ENCODE measurements at regions not wholly inside any gene's neighbourhood (a gene's known extent, or its start where the extent isn't known, plus 50 kb on each side); places are given as distances from the start of the nearest gene placed in this dataset.

GRCh38 chr3:144307951-144308350, 336.3 kb downstream of the DIPK2A start:
- TF ChIP-seq CTCF (IDR thresholded peaks at IDR 0.05; ENCODE audit: insufficient read depth, low read length, missing control alignments) = no peak
- CTCF ChIA-PET = no interaction called here
- DNase-seq (ENCODE audit: low read depth, low spot score) = no peak
- POLR2A ChIA-PET = no interaction called here
- H3K4me3 ChIP-seq (ENCODE audit: low read depth, low read length) = no peak overlapping the region

DNA sequence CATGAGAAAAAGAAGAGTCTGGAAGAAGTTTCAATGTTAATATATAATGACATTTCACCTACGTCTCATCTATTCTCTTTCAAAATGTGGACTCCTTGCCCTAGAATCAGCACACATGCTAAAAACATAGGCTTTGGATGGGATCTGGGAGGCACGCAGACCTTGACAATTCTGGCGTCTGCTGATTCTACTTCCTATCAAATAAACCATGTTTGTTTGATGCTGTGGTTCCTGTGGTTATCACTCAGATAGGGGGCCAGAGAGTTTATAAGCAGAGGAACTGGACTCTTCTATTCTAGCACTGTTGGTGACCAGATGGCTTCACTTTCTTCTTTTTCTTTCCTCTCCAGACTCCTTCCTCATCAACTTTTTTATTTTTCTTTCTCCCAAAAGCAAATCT, 336.8 kb downstream of the DIPK2A start:
- TF ChIP-seq CTCF (IDR thresholded peaks at IDR 0.05; ENCODE audit: insufficient read depth, low read length, missing control alignments) = no peak
- no peak overlapping the region for H3K4me3 ChIP-seq (ENCODE audit: low read depth, low read length)
- DNase-seq (ENCODE audit: low read depth, low spot score) = no peak
- ChIA-PET CTCF (no interaction called here), POLR2A (no interaction called here)

GRCh38 chr3:144312702-144313101, 341.1 kb downstream of the DIPK2A start:
- no peak for TF ChIP-seq CTCF (IDR thresholded peaks at IDR 0.05; ENCODE audit: insufficient read depth, low read length, missing control alignments)
- DNase-seq (ENCODE audit: low read depth, low spot score) = no peak
- POLR2A ChIA-PET = no interaction called here
- CTCF ChIA-PET = no interaction called here
- H3K4me3 ChIP-seq (ENCODE audit: low read depth, low read length) = no peak overlapping the region

DNA sequence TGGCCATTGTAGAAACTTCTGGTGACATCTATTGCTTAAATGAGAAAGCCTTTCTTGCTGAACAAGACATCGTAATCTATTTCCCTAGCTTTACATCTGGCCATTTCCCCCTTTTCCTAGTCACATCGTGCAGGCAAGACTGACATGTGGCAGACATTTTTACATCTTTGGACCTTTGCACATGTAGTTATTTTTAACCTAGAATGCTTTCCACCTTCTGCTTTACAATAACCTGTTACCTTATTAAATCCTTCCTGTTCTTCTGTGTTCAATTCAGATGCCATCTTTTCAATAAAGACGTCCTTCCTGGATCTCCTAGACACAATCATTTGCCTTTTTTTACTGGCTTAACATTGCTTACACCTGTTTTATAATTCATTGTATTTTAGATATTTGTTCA, 343.3 kb downstream of the DIPK2A start:
- no peak for TF ChIP-seq CTCF (IDR thresholded peaks at IDR 0.05; ENCODE audit: insufficient read depth, low read length, missing control alignments)
- H3K4me3 ChIP-seq (ENCODE audit: low read depth, low read length) = no peak overlapping the region

GRCh38 chr3:144317961-144318360, 346.3 kb downstream of the DIPK2A start:
- TF ChIP-seq CTCF (IDR thresholded peaks at IDR 0.05; ENCODE audit: insufficient read depth, low read length, missing control alignments) = no peak
- no peak for DNase-seq (ENCODE audit: low read depth, low spot score)
- POLR2A ChIA-PET = no interaction called here
- H3K4me3 ChIP-seq (ENCODE audit: low read depth, low read length) = no peak overlapping the region
- CTCF ChIA-PET = no interaction called here

More for the DNA sequence above, 343.3 kb downstream of the DIPK2A start:
- ChIA-PET POLR2A (no interaction called here), CTCF (no interaction called here)
- no peak for DNase-seq (ENCODE audit: low read depth, low spot score)

- ChIA-PET CTCF (no interaction called here), POLR2A (no interaction called here)
Observed at GRCh38 chr3:144324076-144324475, 352.5 kb downstream of the DIPK2A start.

More at GRCh38 chr3:144324076-144324475, 352.5 kb downstream of the DIPK2A start:
- H3K4me3 ChIP-seq (ENCODE audit: low read depth, low read length) = no peak overlapping the region
- no peak for DNase-seq (ENCODE audit: low read depth, low spot score)
- no peak for TF ChIP-seq CTCF (IDR thresholded peaks at IDR 0.05; ENCODE audit: insufficient read depth, low read length, missing control alignments)

Measured in AG04449 (cell line).